AG09319 (cell line): ENCODE measurements at regions not wholly inside any gene's neighbourhood (a gene's known extent, or its start where the extent isn't known, plus 50 kb on each side); places are given as distances from the start of the nearest gene placed in this dataset.

Source experiments
- DNase-seq: peaks from one replicate; pipeline ENCODE4 v3.0.0-alpha.2; 2010; ENCODE audit warnings: low read depth; ENCODE audit errors: extremely low read depth
- TF ChIP-seq, protein P1 (sequence below): IDR thresholded peaks from 2 replicates; pipeline ENCODE4 v1.5.1; 2011; ENCODE audit warnings: low read depth, mild to moderate bottlenecking, inconsistent platforms, low read length, moderate library complexity

DNA sequence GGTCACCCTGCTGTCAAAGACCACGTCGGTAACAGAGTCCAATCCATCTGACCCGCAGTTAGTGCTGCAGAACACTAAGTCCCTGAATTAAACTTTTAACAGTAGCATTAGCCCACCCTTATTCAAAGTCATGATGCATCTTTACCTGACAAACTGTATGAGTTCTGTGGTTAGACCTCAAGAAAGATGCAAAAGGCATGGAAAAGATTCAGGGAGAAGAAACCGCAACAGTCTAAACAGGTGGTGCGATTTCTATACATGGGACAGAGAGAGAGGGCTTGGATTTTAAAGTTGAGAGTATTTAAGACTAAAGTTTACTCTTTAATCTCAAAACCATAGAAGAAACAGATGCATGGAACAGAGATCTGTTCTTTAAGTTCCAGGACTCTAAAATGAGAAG, 103.3 kb upstream of the NFE2L3 start:
- no peak for DNase-seq
- TF ChIP-seq, protein P1, sequence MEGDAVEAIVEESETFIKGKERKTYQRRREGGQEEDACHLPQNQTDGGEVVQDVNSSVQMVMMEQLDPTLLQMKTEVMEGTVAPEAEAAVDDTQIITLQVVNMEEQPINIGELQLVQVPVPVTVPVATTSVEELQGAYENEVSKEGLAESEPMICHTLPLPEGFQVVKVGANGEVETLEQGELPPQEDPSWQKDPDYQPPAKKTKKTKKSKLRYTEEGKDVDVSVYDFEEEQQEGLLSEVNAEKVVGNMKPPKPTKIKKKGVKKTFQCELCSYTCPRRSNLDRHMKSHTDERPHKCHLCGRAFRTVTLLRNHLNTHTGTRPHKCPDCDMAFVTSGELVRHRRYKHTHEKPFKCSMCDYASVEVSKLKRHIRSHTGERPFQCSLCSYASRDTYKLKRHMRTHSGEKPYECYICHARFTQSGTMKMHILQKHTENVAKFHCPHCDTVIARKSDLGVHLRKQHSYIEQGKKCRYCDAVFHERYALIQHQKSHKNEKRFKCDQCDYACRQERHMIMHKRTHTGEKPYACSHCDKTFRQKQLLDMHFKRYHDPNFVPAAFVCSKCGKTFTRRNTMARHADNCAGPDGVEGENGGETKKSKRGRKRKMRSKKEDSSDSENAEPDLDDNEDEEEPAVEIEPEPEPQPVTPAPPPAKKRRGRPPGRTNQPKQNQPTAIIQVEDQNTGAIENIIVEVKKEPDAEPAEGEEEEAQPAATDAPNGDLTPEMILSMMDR: no peak

DNA sequence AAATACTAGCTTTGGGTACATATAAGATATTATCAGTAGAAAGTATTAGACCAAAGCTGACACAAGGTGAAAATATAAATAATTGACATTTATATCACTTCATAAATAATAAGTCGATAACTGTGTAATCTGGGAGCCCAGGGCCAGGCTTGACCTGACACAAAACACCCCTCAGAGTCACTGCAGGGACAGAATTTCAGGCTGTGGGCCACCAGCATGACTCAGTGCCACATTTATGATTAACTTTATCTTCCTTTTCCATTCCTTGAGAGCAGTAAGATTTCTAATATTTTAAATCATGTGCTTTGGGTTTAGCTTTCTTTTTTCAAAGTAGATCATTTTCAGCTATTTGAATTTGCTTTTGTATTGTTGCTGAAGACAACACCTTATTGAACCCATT, 102.9 kb upstream of the NFE2L3 start:
- DNase-seq: no peak
- TF ChIP-seq, protein P1: no peak

DNA sequence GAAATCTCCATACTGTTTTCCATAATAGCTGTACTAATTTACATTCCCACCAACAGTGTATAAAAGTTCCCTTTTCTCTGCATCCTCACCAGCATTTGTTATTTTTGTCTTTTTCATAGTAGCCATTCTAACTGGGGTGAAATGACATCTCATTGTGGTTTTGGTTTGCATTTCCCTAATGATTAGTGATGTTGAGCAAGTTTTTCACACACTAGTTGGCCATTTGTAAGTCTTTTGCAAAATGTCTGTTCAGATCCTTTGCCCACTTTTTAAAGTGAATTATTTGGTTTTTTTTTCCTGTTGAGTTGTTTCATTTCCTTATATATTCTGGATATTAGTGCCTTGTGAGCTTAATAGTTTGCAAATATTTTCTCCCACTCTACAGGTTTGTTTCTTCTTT, 101.0 kb upstream of the NFE2L3 start:
- TF ChIP-seq, protein P1: no peak
- DNase-seq: no peak

DNA sequence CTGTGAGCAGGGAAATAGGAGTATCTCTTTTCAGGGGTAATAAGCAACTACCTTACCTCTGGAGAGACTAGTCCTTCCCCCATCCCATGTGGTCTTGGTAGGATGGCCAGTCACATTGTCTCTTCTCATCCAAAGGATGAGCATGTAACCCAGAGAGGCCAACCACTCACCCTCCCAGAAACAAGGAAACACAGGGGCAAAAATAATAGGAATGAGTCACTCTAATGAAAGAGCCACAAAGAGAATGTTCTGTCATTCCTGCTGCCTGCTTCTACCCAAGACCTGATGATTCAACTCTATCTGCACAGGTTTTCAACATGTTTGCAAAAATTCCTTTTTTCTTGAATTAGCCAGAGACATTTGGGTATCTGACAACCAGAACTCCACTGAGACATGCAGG, 99.3 kb upstream of the NFE2L3 start:
- TF ChIP-seq, protein P1: no peak
- DNase-seq: no peak

DNA sequence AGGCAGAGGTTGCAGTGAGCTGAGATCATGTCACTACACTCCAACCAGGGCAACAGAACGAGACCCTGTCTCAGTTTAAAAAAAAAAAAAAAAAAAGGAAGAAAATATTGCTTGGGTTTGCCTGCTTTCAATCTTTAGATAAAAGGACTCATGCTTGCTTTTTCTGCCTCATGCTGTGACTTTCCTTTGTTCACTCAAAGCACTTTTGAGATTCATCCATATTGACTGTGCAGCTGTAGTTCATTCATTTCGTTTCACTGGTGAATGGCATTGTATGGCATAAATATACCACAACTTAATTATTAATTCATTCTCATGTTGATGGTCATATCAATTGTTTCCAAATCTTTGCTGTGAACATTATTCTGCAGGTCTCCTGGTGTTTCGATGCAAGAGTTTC, 97.6 kb upstream of the NFE2L3 start:
- no peak for DNase-seq
- TF ChIP-seq, protein P1: no peak

DNA sequence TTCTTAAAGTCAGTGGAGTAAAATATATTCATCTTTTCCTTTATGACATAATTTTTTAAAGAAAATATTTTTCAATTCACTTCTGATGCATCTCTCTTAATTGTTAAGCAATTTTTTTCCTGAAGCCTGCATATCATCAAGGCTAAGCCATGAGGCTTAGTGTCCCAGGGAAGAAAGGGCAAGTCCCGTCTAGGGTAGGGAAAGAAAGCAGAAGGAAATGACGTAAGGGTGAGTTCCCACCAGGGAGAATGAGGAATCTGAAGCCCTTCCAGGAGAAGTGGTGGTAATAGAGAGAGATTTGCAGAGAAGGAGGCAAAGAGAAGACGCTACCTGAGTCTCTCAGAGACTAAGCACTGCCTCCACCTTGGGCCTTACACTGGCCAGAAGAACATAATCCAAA, 96.8 kb upstream of the NFE2L3 start:
- no peak for DNase-seq

DNA sequence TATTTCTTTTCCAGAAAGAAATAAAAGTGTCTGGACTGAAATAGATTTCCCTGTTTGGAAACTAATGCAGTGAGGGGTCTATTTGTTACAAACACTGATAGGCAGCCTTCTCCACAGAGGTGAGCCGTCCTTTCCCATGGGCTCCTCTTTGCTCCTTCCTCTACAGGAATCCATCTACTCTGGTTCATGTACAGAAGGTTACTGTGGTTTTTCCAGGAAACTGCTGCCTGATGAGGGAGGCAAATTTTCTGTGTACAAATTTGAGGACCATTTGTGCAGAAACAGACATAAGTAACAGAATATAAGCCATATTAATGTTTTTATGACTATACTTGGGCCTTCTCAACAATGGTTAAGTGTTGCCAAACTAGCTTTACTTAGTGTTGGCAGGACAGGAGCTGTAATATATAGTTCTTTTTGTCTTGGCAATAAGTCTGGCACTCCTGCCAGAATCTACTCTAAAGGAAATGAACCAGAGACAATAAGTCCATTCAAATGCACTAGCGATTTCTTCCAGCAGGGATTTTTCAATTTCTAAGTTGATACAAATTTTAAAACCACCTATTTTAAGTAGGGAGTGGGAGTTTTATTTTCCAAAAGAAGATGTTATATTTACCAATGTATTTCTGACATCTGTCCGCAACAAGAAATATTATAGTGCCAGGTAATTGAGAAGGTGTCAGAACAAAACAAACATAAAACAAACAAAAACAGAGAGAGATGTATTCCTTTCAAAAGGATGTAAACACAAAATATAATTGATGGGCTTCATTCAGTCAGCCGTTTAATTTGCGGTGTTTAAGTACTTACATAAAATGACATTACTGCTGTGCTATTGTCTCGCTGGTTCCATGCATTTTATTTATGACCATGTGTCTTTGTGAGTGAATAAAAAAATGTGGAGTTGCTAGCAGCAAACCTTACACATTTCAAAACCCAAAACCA, 91.0 kb upstream of the NFE2L3 start:
- TF ChIP-seq, protein P1: no peak
- no peak for DNase-seq

More for the DNA sequence above, 96.8 kb upstream of the NFE2L3 start:
- TF ChIP-seq, protein P1: no peak
